ENCODE measurements at regions not wholly inside any gene's neighbourhood (a gene's known extent, or its start where the extent isn't known, plus 50 kb on each side); places are given as distances from the start of the nearest gene placed in this dataset.
"Not testable (repeated sequence)": the region's sequence is repeated elsewhere in the genome, so short reads cannot be mapped to it uniquely, and the experiment has no call there.

- no peaks in the 10 kb centered on the region for H3K9me3 ChIP-seq (ENCODE audit: control insufficient read depth, insufficient read depth, low read length)
- no peaks in the 10 kb centered on the region for H3K27me3 ChIP-seq (ENCODE audit: control insufficient read depth, insufficient read depth, low read length)
- no peak overlapping the region for H3K4me3 ChIP-seq (ENCODE audit: low read depth, low read length)
- no peaks in the 10 kb centered on the region for H3K36me3 ChIP-seq (ENCODE audit: control insufficient read depth, insufficient read depth, low read length)
- DNase-seq (ENCODE audit: low read depth in 4 of 6, low spot score in 6 of 6), result no peak
- no peaks in the 10 kb centered on the region for H3K4me1 ChIP-seq (ENCODE audit: control insufficient read depth, insufficient read depth, low read length)
- no peak overlapping the region for H3K27ac ChIP-seq (ENCODE audit: low read depth, low read length)
These were observed 132.5 kb downstream of the UTRN start for GRCh38 chr6:144417681-144418080.

- no peaks in the 10 kb centered on the region for H3K27me3 ChIP-seq (ENCODE audit: control insufficient read depth, insufficient read depth, low read length)
- DNase-seq (ENCODE audit: low read depth in 4 of 6, low spot score in 6 of 6), result no peak
- H3K4me3 ChIP-seq (ENCODE audit: low read depth, low read length), result no peak overlapping the region
- H3K36me3 ChIP-seq (ENCODE audit: control insufficient read depth, insufficient read depth, low read length), result no peaks in the 10 kb centered on the region
- no peaks in the 10 kb centered on the region for H3K4me1 ChIP-seq (ENCODE audit: control insufficient read depth, insufficient read depth, low read length)
- WGBS (ENCODE audit: insufficient coverage), result 57% methylated on average over 1 of the region's 6 CpGs
- H3K27ac ChIP-seq (ENCODE audit: low read depth, low read length), result peak overlapping the region; percentile 20
- no peaks in the 10 kb centered on the region for H3K9me3 ChIP-seq (ENCODE audit: control insufficient read depth, insufficient read depth, low read length)
These were observed 133.9 kb downstream of the UTRN start for GRCh38 chr6:144418959-144419545.

GRCh38 chr6:144423167-144423566, 138.0 kb downstream of the UTRN start:
- no peaks in the 10 kb centered on the region for H3K9me3 ChIP-seq (ENCODE audit: control insufficient read depth, insufficient read depth, low read length)
- H3K4me3 ChIP-seq (ENCODE audit: low read depth, low read length), result no peak overlapping the region
- no peaks in the 10 kb centered on the region for H3K36me3 ChIP-seq (ENCODE audit: control insufficient read depth, insufficient read depth, low read length)
- no peak overlapping the region for H3K27ac ChIP-seq (ENCODE audit: low read depth, low read length)
- no peaks in the 10 kb centered on the region for H3K27me3 ChIP-seq (ENCODE audit: control insufficient read depth, insufficient read depth, low read length)
- 64% methylated on average over 2 of the region's 3 CpGs for whole genome bisulfite sequencing (ENCODE audit: insufficient coverage)
- no peak for DNase-seq (ENCODE audit: low read depth in 4 of 6, low spot score in 6 of 6)
- no peaks in the 10 kb centered on the region for H3K4me1 ChIP-seq (ENCODE audit: control insufficient read depth, insufficient read depth, low read length)

- no peak overlapping the region for H3K27ac ChIP-seq (ENCODE audit: low read depth, low read length)
- DNase-seq (ENCODE audit: low read depth in 4 of 6, low spot score in 6 of 6), result no peak
- no peaks in the 10 kb centered on the region for H3K9me3 ChIP-seq (ENCODE audit: control insufficient read depth, insufficient read depth, low read length)
- H3K36me3 ChIP-seq (ENCODE audit: control insufficient read depth, insufficient read depth, low read length), result no peaks in the 10 kb centered on the region
- H3K27me3 ChIP-seq (ENCODE audit: control insufficient read depth, insufficient read depth, low read length), result no peaks in the 10 kb centered on the region
- no peaks in the 10 kb centered on the region for H3K4me1 ChIP-seq (ENCODE audit: control insufficient read depth, insufficient read depth, low read length)
- no CpG with 5 or more reads among the region's 1 CpG for WGBS (ENCODE audit: insufficient coverage)
- no peak overlapping the region for H3K4me3 ChIP-seq (ENCODE audit: low read depth, low read length)
These were observed 144.6 kb downstream of the UTRN start for GRCh38 chr6:144429753-144430152.

GRCh38 chr6:144433446-144433845, 148.3 kb downstream of the UTRN start:
- DNase-seq (ENCODE audit: low read depth in 4 of 6, low spot score in 6 of 6); H3K36me3 ChIP-seq (ENCODE audit: control insufficient read depth, insufficient read depth, low read length); H3K4me3 ChIP-seq (ENCODE audit: low read depth, low read length); H3K4me1 ChIP-seq (ENCODE audit: control insufficient read depth, insufficient read depth, low read length); H3K9me3 ChIP-seq (ENCODE audit: control insufficient read depth, insufficient read depth, low read length); H3K27ac ChIP-seq (ENCODE audit: low read depth, low read length); H3K27me3 ChIP-seq (ENCODE audit: control insufficient read depth, insufficient read depth, low read length): not testable (repeated sequence)
- 89% methylated on average over 5 of the region's 24 CpGs for WGBS (ENCODE audit: insufficient coverage)

GRCh38 chr6:144434308-144434990, 149.3 kb downstream of the UTRN start:
- Histone ChIP-seq H3K36me3 (ENCODE audit: control insufficient read depth, insufficient read depth, low read length) (no peaks in the 10 kb centered on the region), H3K27me3 (ENCODE audit: control insufficient read depth, insufficient read depth, low read length) (no peaks in the 10 kb centered on the region), H3K4me3 (ENCODE audit: low read depth, low read length) (no peak overlapping the region), H3K9me3 (ENCODE audit: control insufficient read depth, insufficient read depth, low read length) (no peaks in the 10 kb centered on the region), H3K27ac (ENCODE audit: low read depth, low read length) (no peak overlapping the region), H3K4me1 (ENCODE audit: control insufficient read depth, insufficient read depth, low read length) (no peaks in the 10 kb centered on the region)
- no peak for DNase-seq (ENCODE audit: low read depth in 4 of 6, low spot score in 6 of 6)
- 99% methylated on average over 6 of the region's 6 CpGs for WGBS (ENCODE audit: insufficient coverage)

- no peak for DNase-seq (ENCODE audit: low read depth in 4 of 6, low spot score in 6 of 6)
- H3K9me3 ChIP-seq (ENCODE audit: control insufficient read depth, insufficient read depth, low read length), result no peaks in the 10 kb centered on the region
- no peak overlapping the region for H3K27ac ChIP-seq (ENCODE audit: low read depth, low read length)
- no peaks in the 10 kb centered on the region for H3K36me3 ChIP-seq (ENCODE audit: control insufficient read depth, insufficient read depth, low read length)
- no peaks in the 10 kb centered on the region for H3K4me1 ChIP-seq (ENCODE audit: control insufficient read depth, insufficient read depth, low read length)
- 90% methylated on average over 4 of the region's 5 CpGs for WGBS (ENCODE audit: insufficient coverage)
- H3K4me3 ChIP-seq (ENCODE audit: low read depth, low read length), result no peak overlapping the region
- no peaks in the 10 kb centered on the region for H3K27me3 ChIP-seq (ENCODE audit: control insufficient read depth, insufficient read depth, low read length)
These were observed 150.7 kb downstream of the UTRN start for GRCh38 chr6:144435602-144436426.

GRCh38 chr6:144437105-144437504, 152.0 kb downstream of the UTRN start:
- Histone ChIP-seq H3K27ac (ENCODE audit: low read depth, low read length) (no peak overlapping the region), H3K9me3 (ENCODE audit: control insufficient read depth, insufficient read depth, low read length) (peaks cover 5% of the 10 kb centered on the region), H3K27me3 (ENCODE audit: control insufficient read depth, insufficient read depth, low read length) (no peaks in the 10 kb centered on the region), H3K4me3 (ENCODE audit: low read depth, low read length) (no peak overlapping the region), H3K4me1 (ENCODE audit: control insufficient read depth, insufficient read depth, low read length) (no peaks in the 10 kb centered on the region), H3K36me3 (ENCODE audit: control insufficient read depth, insufficient read depth, low read length) (peaks cover 5% of the 10 kb centered on the region)
- 100% methylated on average over 3 of the region's 4 CpGs for WGBS (ENCODE audit: insufficient coverage)
- DNase-seq (ENCODE audit: low read depth in 4 of 6, low spot score in 6 of 6), result no peak

- Histone ChIP-seq H3K36me3 (ENCODE audit: control insufficient read depth, insufficient read depth, low read length) (peaks cover 5% of the 10 kb centered on the region), H3K27ac (ENCODE audit: low read depth, low read length) (no peak overlapping the region), H3K27me3 (ENCODE audit: control insufficient read depth, insufficient read depth, low read length) (no peaks in the 10 kb centered on the region), H3K9me3 (ENCODE audit: control insufficient read depth, insufficient read depth, low read length) (peaks cover 7% of the 10 kb centered on the region), H3K4me3 (ENCODE audit: low read depth, low read length) (no peak overlapping the region), H3K4me1 (ENCODE audit: control insufficient read depth, insufficient read depth, low read length) (no peaks in the 10 kb centered on the region)
- DNase-seq (ENCODE audit: low read depth in 4 of 6, low spot score in 6 of 6), result no peak
- 91% methylated on average over 1 of the region's 1 CpG for WGBS (ENCODE audit: insufficient coverage)
These were observed 153.0 kb downstream of the UTRN start for GRCh38 chr6:144438103-144438502.

- H3K36me3 ChIP-seq (ENCODE audit: control insufficient read depth, insufficient read depth, low read length), result peaks cover 5% of the 10 kb centered on the region
- H3K27ac ChIP-seq (ENCODE audit: low read depth, low read length), result no peak overlapping the region
- no peak overlapping the region for H3K4me3 ChIP-seq (ENCODE audit: low read depth, low read length)
- DNase-seq (ENCODE audit: low read depth in 4 of 6, low spot score in 6 of 6), result no peak
- no peaks in the 10 kb centered on the region for H3K4me1 ChIP-seq (ENCODE audit: control insufficient read depth, insufficient read depth, low read length)
- WGBS (ENCODE audit: insufficient coverage), result 100% methylated on average over 2 of the region's 4 CpGs
- no peaks in the 10 kb centered on the region for H3K27me3 ChIP-seq (ENCODE audit: control insufficient read depth, insufficient read depth, low read length)
- H3K9me3 ChIP-seq (ENCODE audit: control insufficient read depth, insufficient read depth, low read length), result peaks cover 7% of the 10 kb centered on the region
These were observed 153.9 kb downstream of the UTRN start for GRCh38 chr6:144439016-144439415.
